ENCODE measurements at regions not wholly inside any gene's neighbourhood (a gene's known extent, or its start where the extent isn't known, plus 50 kb on each side); places are given as distances from the start of the nearest gene placed in this dataset.

DNA sequence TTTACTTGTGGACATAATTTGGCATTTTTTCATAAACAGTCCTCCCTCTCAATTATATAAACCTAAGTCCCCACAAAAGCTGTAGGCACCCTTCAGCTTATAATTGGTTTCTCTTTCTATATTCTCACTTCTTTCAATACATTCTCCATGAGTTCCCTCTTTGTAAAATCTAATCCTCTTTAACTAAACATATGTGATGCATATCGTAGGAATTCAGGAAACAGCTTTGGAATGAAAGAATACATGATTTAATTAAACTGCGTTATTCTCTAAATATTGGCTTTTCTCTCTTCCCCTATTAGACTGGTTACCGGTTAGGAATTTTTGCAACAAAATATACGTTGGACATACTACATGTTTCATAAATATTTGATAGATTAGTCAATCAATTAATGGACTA, 1122.6 kb downstream of the FLRT2 start:
- DNase-seq: no peak

DNA sequence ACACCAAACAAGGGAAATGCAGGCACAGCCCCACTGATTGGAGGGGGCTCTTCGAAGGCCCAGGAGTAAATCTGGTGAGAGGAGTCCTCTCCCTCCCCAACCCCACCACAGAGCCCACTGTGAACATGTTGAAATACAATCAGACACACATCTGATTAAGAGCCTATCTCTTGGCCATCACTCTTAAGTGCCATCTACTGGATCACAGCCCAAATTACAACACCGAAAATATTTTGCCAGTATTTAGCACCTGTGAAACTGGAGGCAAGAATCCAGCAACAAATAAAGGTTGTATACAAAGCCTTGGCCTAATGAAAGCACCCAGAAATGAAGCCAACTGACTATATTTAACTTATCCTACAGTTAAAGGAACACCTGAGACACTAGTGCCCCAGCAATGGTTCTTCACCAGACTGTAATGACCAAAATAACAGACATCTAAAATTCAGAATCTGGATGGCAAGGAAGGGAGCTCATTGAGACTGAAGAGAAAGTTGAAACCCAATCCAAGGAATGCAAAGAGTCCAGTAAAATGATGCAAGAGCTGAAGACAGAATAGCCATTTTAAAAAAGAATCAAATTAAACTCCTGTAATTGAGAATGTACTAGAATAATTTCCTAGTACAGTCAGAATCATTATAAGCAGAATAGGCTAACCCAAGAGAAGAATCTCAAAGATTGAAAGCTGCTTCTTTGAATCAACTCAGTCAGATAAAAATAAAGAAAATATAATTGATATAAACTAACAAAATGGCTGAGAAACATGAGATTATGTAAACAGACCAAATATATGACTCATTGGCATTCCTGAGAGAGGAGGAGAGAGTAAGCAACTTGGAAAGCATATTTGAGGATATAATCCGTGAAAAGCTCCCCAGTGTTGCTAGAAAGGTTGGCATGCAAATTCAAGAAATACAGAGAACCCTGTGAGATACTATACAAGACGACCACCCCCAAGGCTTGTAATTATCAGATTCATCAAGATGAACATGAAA, 1117.0 kb downstream of the FLRT2 start:
- no peak for DNase-seq

DNA sequence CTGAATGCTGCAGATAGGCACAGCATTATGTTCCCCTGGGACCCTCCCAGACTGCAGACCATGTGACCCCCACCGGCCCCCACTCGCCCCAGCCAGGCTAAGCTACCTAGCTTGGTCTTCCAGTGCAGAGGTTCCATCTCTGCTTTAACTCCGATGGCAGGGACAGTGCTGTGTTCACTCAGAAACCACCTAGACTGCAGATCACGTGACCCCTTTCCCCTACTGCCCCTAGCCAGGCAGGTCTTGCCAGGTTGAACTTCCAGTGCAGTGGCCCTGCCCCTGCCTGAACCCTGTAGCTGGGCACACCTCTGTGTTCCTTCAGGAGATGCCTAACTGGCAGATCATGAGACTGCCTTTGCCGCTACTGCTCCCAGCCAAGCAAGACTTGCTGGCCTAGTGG, 1116.2 kb downstream of the FLRT2 start:
- DNase-seq: no peak

DNA sequence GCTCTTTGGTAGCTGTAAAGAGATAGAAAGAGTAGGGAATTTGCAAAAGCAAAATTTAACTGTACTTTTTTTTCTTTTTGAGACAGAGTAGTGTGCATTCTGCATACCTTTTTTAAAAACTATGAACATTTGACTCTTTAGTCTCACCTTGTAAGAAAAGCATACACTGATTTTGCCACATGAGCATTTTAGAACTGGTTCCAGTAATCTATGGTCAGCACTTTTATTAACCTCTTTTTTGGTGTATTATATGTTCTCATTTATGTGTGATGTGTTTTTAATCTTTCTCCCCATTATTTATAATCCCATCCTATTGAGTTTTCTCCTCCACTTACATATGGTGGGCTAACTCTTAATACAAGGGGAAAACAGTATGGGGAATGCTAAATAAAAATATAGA, 1111.4 kb downstream of the FLRT2 start:
- DNase-seq: no peak

DNA sequence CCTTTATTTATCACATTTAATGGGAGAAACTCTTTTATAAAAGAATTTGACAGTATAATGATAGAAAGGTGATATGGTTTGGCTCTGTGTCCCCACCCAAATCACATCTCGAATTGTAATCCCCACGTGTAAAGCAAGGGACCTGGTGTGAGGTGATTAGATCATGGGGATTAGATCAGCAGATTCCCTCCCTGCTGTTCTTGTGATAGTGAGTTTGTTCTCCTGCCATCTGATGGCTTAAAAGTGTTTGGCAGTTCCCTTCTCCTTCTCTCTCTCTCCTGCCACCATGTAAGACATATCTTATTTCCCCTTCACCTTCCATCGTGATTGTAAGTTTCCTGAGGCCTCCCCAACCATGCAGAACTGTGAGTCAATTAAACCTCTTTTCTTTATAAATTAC, 1110.3 kb downstream of the FLRT2 start:
- DNase-seq: no peak

DNA sequence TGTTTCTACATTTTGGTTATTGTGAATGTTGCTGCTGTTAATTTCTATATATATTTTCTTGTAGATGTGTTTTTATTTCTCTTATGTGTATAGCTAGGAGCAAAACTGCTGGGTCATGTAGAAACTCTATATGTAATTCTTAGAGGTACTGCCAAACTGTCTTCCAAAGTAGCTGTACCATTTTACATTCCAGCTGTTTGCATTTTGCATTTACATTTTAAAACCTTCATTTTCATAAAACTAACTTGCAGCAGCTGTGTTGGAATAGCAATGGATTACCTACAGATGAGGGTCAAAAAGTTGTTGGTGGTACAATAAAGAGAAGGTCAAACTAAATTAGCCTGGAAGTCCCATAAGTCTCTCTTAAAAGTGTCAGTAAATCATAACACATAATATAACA, 1109.7 kb downstream of the FLRT2 start:
- no peak for DNase-seq

DNA sequence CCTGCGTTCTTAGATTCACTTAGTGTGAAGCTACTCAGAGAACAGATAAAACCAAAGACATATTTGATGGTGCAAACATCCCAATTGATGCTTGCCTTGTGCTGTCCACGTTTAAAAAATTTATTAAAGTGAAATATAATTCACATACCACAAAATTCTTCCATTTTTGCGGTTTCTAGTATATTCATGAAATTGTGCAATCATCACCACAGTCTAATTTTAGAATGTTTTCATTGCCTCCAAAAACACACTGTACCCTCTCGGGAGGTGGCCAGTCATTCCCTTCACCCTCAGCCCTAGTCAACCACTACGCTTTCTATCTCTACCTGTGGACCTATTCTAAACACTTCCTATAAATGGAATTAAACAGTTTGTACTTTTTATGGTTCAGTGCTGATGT, 1109.2 kb downstream of the FLRT2 start:
- DNase-seq: no peak

DNA sequence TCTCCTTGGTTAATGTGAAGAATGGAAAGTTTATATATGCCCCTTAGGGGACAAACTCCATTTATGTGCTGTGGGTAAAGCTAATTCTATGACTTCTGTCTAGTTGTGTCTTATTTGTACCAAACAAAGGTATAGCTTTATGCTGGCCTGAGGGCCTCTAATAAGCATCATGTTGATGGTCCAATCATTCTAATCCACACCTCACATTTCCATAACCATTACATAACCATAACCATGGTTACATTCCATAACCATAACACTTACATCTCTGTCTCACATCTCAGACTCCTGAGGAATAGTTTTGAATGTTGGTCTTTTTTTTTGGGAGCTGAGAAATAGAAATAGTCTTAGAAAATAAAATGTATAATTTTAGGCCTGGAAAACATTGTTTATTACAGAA, 1097.1 kb downstream of the FLRT2 start:
- no peak for DNase-seq

DNA sequence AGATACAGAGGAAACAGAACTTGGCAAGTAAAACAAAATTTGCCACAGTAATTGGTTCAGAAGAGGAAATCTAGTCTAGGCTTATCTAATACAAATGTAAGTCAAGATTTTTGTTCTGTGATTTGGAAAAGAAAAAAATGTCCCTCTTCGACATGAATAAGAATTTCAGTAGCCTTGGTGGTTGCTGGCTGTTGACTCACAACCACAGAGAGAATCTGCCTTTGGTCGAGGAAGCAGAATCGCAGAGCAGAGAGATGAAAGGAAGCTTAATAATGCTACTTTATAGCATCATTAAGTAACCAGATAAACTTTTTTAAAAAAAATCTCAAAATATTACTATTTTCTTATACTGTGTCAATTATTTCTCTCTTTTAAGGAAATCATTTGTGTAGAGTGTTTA, 1096.6 kb downstream of the FLRT2 start:
- no peak for DNase-seq

DNA sequence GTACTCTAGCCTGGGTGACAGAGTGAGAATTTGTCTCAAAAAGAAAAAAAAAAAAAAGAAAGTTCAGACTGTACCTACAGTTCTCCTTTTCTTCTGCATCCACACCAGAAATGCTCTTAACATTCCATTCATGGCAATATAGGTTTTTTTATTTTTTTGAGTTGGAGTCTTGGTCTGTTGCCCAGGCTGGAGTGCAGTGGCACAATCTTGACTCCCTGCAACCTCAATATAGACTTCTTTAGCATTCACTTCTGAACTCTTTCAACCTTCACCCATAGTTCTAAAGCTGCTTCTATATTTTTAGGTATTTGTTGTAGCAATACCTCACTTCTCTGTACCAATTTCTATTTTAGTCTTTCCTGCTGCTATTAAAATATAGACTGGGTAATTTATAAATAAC, 1095.7 kb downstream of the FLRT2 start:
- no peak for DNase-seq

DNA sequence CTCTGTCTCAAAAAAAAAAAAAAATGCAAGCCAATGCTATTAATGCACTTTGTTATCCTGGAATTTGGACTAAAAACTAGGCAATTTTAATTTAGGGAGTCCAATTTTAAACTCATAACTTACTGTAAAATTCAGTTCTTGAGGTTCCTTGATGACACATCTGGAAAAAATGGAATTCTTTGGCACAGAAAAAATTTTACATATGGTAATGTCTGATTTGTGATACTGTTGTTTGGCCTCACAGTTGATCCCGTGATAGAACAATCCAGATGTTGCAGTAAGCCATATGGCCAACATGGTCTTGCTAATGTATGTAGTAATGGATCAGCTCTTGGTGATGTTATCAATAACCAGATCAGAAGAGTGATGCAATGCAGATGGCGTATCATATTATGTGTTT, 1089.8 kb downstream of the FLRT2 start:
- DNase-seq: no peak

DNA sequence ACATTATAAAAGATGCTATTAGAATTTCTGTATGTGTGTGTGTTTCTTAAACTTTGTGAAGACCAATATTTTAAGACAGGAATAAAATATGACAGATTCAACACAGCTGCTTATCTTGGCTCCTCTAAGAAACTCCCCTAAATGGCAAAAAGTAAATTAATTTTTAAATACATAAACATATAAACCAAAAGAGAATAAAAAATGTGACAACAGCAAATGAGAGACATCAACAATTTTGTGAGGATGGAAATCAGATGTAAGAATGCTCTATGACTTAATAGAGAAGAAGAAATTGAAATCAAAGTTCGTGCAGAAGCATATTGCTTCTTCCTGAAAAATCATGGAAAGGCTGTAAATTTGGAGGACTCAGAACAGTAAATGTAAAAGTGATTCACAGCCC, 1083.8 kb downstream of the FLRT2 start:
- no peak for DNase-seq

DNA sequence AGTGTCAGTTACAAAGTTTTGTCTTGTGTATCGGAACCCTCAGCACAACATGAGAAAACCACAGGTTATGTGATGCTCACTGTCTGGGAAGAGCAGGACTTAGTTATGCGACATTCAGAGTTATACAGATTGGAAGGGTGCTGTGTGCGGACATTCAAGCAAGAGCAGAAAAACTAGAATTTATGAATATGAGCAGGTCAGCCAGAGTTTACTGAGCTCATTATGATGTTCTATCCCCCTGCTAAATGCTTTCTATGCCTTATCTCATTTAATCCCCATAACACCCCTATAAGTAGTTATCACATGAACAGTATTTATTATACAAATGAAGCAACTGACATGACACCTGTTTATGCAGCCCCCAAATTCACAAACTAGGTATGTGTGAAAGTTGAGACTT, 1083.2 kb downstream of the FLRT2 start:
- DNase-seq: no peak

DNA sequence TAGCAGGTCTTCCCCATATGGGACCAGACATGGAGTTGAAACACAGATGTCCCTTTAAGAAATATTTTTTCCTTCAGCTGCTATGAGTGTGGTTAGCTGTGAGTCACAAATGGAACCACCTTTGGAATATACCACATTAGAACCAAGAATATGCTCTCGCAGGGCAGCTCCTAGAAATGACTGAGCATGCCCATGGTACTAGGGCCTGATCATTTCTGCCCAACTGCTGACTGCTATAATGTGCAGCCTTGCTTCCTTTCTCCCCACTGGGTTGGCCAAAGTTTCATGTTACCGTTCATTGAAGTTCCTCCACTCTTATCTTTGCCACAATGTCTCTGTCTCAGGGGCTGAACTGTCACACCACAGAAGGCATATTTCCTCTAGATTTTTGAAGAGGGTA, 1074.6 kb downstream of the FLRT2 start:
- DNase-seq: no peak

DNA sequence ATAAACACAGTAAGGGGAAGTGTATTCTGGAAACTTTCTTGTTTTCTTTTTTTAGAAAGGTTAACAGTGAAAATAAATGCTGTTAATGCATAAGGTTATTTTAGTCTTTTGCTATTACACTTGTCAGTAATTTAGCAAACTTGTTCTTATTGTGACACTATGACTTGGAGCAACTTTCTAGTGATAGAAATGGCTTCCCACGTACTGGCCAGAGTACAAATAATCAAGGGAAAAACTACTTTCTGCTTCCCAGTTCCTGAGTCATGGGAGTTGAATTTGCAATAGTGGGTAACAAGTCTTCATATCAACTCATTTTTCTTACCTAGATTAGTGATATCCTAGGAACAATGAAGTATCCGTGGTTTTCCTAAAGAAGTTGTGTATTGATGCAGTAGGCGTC, 1072.3 kb downstream of the FLRT2 start:
- DNase-seq: no peak

DNA sequence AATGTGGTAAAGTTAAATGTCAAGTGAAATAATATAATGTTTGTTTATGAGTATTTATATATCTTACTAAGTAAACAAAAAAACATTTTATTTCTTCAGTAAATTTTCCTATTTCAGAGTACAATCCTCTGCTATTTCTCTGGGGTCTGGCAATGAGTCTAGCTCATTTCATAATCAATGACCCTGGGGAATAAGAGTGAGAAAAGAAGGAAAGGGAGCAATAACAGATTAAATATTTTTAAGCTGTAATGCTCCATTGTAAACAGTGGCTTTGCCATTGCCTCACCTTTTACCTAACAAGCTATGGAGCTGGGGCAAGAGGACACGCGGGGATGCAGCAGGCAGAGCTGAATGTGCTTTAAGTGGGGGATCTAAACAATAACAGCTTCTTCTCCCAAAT, 1071.9 kb downstream of the FLRT2 start:
- DNase-seq: no peak

DNA sequence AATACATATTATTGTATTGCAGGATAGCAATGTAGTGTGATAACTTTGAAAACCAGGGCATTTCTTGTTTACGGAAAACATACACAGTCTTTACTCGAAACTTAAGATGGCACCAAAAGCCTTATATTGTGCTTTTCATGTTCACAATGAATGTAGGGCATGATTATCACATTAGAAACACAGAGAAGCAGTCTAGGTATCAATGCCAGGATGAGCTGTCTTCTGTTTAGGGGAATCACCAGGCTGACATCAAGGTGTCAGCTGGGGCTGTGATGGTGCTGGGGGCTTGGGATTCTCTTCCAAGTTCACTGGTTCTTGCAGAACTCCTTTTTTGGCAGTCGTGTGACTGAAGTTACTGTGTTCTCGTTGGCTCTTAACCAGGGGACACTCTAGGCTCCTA, 1067.3 kb downstream of the FLRT2 start:
- no peak for DNase-seq

DNA sequence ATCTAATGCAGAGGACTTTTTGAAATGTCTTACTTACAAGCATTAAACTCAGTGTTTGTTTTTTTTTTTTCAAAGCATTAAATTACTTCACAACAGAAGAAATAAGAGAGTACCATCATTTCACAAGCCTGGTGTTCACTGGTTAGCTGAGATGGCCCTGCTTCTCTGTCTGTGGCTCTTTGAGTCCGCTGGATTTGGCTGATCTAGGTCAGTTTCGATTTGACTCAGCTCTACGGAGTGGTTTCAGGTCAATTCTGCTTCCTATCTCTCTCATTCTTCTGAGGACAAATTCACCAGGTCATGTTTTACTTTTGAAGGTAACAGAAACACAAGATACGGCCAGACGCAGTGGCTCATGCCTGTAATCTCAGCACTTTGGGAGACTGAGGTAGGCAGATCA, 1066.1 kb downstream of the FLRT2 start:
- no peak for DNase-seq

DNA sequence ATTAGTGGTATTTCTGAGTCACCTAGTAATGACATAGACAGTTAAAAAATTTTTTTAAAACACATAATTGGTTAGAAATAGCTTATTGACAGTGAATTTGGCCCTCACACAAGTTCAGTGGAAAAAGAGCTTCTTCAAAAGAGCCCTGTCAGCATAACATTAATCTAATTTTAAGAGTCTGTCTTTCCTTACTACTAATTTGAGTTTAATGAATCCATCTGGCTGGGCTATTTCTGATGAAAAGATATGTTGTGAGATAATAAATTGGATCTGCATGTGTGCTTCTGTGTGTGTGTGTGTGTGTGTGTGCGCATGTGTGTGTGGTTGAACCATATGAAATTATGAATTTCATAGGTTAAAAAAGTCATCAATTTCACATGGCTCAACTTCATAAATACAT, 1045.2 kb downstream of the FLRT2 start:
- DNase-seq: no peak

DNA sequence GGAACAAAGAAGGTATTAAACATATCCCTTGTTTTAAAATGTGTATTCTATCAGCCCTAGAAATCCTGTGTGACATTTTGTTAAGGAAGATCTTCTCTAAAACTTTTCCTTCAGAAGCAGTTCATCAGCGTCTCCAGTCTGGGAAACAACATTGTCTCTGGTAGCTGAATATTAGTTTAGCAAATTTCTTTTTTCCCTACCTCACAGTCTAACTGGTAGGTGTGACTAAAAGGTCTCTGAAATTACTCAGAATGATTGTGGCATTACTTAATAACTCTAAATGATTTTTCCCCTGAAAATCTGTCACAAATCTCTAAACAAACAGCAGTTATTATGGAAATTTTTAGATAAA, 1044.8 kb downstream of the FLRT2 start:
- no peak for DNase-seq

DNA sequence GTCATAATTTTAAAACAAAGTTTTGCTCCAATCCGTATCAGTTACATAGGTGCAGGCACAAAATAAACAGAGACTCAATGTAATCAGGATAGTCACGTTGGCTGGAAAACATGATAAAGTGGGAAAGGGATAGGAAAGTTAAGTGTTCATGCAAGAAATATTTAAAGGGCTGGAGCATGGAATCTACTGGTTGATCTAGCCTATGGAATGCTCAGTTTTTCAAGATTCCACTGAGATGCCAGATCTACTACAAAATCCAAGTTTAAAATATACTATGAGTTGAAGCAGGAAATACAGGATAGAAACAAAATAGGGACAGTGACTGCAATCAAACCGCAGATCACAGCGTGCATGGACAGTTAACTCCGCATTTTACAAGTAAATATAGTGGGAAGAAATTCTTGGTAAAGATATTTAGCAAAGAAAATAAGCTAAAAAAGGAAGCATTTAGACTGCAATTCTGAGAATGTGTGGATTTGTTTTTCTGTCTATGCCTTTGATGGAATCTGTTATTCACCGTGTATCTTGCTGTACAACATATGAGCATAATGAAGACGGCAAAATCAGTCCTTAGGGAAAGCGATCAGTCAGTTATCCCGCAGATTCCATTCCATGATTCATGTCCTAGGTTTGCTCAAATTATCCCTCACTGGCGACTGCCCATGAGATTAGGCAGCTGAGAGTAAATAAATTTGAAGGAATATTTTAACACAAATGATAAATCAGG, 1044.3 kb downstream of the FLRT2 start:
- peak; percentile 19 for DNase-seq

DNA sequence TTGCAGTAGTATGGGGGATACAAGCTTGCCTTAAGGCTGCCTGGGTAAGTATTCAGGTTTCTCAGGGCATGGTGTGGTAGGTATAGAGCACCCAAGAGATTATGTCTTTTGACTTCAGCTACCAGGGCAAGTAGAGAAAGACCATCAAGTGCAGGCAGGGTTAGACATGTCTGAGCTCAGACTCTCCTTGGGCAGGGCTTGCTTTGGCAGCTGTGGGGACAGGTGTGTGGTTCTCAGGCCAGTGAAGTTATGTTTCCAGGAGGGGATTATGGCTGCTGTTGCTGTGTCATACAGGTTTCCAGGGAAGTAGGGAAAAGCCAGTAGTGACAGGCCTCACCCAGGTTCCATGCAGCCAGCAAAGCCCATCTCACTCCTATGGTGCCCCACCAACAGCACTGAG, 1040.4 kb downstream of the FLRT2 start:
- DNase-seq: no peak

DNA sequence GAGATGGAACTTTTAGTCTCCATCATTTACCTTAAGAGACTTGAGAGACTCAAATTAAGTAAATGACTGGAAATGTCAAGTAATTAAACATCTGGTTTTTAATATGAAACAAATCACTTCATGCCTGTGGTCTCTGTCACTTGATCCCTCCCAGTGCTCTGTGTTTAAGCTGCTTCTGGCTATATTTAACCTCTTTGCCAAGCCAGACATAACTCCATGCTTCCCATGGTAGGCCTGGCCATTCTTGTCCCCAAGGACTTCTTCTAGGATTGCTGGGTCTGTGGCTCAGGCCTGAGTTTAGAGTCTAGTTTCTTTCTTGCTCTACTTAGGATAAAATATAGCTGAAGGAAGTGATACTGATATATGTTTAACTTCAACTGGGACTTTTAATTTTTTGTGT, 1013.6 kb downstream of the FLRT2 start:
- DNase-seq: no peak

DNA sequence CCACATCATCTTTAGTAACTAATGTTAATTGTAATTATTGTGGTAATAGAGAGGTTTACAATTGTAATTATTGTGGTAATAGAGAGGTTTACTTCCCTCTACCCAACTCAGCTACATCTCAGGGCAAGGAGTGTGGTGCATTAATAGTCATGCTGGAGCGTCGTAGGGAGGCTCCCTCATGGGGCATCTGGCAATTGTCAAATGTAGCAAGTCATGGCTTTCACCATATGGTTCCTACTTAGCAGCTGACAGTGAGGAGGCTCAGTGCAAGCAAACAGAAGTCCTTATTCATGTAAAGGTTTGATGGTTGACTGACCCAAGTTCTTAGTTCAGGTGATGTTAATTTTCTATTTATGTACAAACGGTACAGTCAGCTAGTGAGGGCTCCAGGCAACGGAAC, 1012.0 kb downstream of the FLRT2 start:
- no peak for DNase-seq
